ENCODE measurements at regions not wholly inside any gene's neighbourhood (a gene's known extent, or its start where the extent isn't known, plus 50 kb on each side); places are given as distances from the start of the nearest gene placed in this dataset.
"Not testable (repeated sequence)": the region's sequence is repeated elsewhere in the genome, so short reads cannot be mapped to it uniquely, and the experiment has no call there.

GRCh38 chr20:30164389-30164788 is 1093.1 kb upstream of the DEFB115 start:
- not testable (repeated sequence) for DNase-seq

GRCh38 chr20:30167540-30167939 is 1089.9 kb upstream of the DEFB115 start:
- no peak for DNase-seq

- no peak for DNase-seq
Observed at GRCh38 chr20:30168025-30168799, 1089.3 kb upstream of the DEFB115 start.

GRCh38 chr20:30168800-30169138 is 1088.7 kb upstream of the DEFB115 start:
- no peak for DNase-seq

GRCh38 chr20:30175681-30176080 is 1081.8 kb upstream of the DEFB115 start:
- no peak for DNase-seq

GRCh38 chr20:30183124-30183523 is 1074.3 kb upstream of the DEFB115 start:
- not testable (repeated sequence) for DNase-seq

GRCh38 chr20:30191785-30192184 is 1065.7 kb upstream of the DEFB115 start:
- DNase-seq = not testable (repeated sequence)

- DNase-seq = not testable (repeated sequence)
Observed at GRCh38 chr20:30234477-30234876, 1023.0 kb upstream of the DEFB115 start.

- not testable (repeated sequence) for DNase-seq
Observed at GRCh38 chr20:30275073-30275472, 982.4 kb upstream of the DEFB115 start.

GRCh38 chr20:30281584-30282197 is 975.8 kb upstream of the DEFB115 start:
- DNase-seq = no peak

GRCh38 chr20:30283476-30284280 is 973.8 kb upstream of the DEFB115 start:
- not testable (repeated sequence) for DNase-seq

GRCh38 chr20:30284281-30284905 is 973.1 kb upstream of the DEFB115 start:
- DNase-seq = no peak

GRCh38 chr20:30285677-30286076 is 971.8 kb upstream of the DEFB115 start:
- no peak for DNase-seq

- no peak for DNase-seq
Observed at GRCh38 chr20:30286157-30286556, 971.3 kb upstream of the DEFB115 start.

- not testable (repeated sequence) for DNase-seq
Observed at GRCh38 chr20:30287459-30287858, 970.0 kb upstream of the DEFB115 start.

- no peak for DNase-seq
Observed at GRCh38 chr20:30288346-30288745, 969.1 kb upstream of the DEFB115 start.

GRCh38 chr20:30289049-30289448 is 968.4 kb upstream of the DEFB115 start:
- not testable (repeated sequence) for DNase-seq

GRCh38 chr20:30289711-30290141 is 967.7 kb upstream of the DEFB115 start:
- DNase-seq = not testable (repeated sequence)

GRCh38 chr20:30290361-30291063 is 967.0 kb upstream of the DEFB115 start:
- DNase-seq = not testable (repeated sequence)

- not testable (repeated sequence) for DNase-seq
Observed at GRCh38 chr20:30291064-30291379, 966.4 kb upstream of the DEFB115 start.

GRCh38 chr20:30291686-30292085 is 965.8 kb upstream of the DEFB115 start:
- DNase-seq = not testable (repeated sequence)

GRCh38 chr20:30295396-30295795 is 962.1 kb upstream of the DEFB115 start:
- DNase-seq = not testable (repeated sequence)

- DNase-seq = not testable (repeated sequence)
Observed at GRCh38 chr20:30295967-30296366, 961.5 kb upstream of the DEFB115 start.
